ENCODE measurements at regions not wholly inside any gene's neighbourhood (a gene's known extent, or its start where the extent isn't known, plus 50 kb on each side); places are given as distances from the start of the nearest gene placed in this dataset.

GRCh38 chr3:164060923-164061322 is 1017.4 kb downstream of the SI start:
- ChIA-PET CTCF (no interaction called here), POLR2A (no interaction called here)
- TF ChIP-seq ZNF423 (tag by site-specific recombination; IDR thresholded peaks at IDR 0.05) (no peak), ZXDB (tag by site-specific recombination; IDR thresholded peaks at IDR 0.05) (no peak), ZNF48 (tag by site-specific recombination; IDR thresholded peaks at IDR 0.05) (no peak), IKZF3 (tag by site-specific recombination; IDR thresholded peaks at IDR 0.05) (no peak), ZNF629 (tag by site-specific recombination; IDR thresholded peaks at IDR 0.05) (no peak), ZNF366 (tag by site-specific recombination; conservative IDR thresholded peaks at IDR 0.05) (no peak), ZNF341 (tag by site-specific recombination; IDR thresholded peaks at IDR 0.05; ENCODE audit: low read depth) (no peak), ZNF621 (tag by site-specific recombination; IDR thresholded peaks at IDR 0.05) (no peak), ZBTB8A (tag by site-specific recombination; IDR thresholded peaks at IDR 0.05) (no peak), ZNF133 (tag by site-specific recombination; IDR thresholded peaks at IDR 0.05) (no peak), ZNF404 (tag by site-specific recombination; IDR thresholded peaks at IDR 0.05) (no peak), BCL11A (tag by site-specific recombination; IDR thresholded peaks at IDR 0.05; ENCODE audit: low read depth) (no peak), KLF10 (tag by site-specific recombination; IDR thresholded peaks at IDR 0.05) (no peak)
- TF ChIP-seq, protein P1, sequence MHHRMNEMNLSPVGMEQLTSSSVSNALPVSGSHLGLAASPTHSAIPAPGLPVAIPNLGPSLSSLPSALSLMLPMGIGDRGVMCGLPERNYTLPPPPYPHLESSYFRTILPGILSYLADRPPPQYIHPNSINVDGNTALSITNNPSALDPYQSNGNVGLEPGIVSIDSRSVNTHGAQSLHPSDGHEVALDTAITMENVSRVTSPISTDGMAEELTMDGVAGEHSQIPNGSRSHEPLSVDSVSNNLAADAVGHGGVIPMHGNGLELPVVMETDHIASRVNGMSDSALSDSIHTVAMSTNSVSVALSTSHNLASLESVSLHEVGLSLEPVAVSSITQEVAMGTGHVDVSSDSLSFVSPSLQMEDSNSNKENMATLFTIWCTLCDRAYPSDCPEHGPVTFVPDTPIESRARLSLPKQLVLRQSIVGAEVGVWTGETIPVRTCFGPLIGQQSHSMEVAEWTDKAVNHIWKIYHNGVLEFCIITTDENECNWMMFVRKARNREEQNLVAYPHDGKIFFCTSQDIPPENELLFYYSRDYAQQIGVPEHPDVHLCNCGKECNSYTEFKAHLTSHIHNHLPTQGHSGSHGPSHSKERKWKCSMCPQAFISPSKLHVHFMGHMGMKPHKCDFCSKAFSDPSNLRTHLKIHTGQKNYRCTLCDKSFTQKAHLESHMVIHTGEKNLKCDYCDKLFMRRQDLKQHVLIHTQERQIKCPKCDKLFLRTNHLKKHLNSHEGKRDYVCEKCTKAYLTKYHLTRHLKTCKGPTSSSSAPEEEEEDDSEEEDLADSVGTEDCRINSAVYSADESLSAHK (tag by site-specific recombination; IDR thresholded peaks at IDR 0.05) = no peak
- Histone ChIP-seq H3K4me3 (ENCODE audit: low read depth, low read length) (no peak overlapping the region), H3K27ac (ENCODE audit: extremely low read depth, low read depth, low read length) (no peak overlapping the region), H3K9me3 (ENCODE audit: control insufficient read depth, insufficient read depth, low read depth, low read length) (no peaks in the 10 kb centered on the region), H3K4me1 (ENCODE audit: control insufficient read depth, insufficient read depth, low read length) (no peaks in the 10 kb centered on the region), H3K36me3 (ENCODE audit: control insufficient read depth in 2 of 2, insufficient read depth in 1 of 2, low read length in 2 of 2) (no peaks in the 10 kb centered on the region)

DNA sequence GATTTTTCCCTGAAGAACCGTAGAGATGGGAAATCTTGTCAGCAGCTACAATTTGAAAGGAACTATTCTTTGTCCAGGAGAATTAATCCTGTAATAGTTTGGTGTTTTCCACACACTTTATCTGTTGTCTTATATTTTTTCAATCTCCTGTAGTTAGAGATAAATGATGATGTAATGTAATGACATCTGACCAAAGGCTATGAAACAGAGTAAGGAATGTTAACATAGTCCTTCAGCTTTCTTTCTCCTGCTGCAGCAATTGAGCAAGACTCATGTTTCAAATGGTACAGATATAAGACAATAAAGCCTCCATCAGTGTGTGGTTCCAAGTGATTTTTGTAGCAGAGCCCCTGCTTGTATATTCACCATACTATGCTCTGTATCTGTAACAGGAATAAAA is 1028.4 kb downstream of the SI start:
- Histone ChIP-seq H3K4me1 (ENCODE audit: control insufficient read depth, insufficient read depth, low read length) (no peaks in the 10 kb centered on the region), H3K4me3 (ENCODE audit: low read depth, low read length) (no peak overlapping the region), H3K27ac (ENCODE audit: extremely low read depth, low read depth, low read length) (no peak overlapping the region), H3K36me3 (ENCODE audit: control insufficient read depth in 2 of 2, insufficient read depth in 1 of 2, low read length in 2 of 2) (no peaks in the 10 kb centered on the region), H3K9me3 (ENCODE audit: control insufficient read depth, insufficient read depth, low read depth, low read length) (no peaks in the 10 kb centered on the region)
- ChIA-PET POLR2A (no interaction called here), CTCF (no interaction called here)
- TF ChIP-seq ZNF114 (tag by site-specific recombination; IDR thresholded peaks at IDR 0.05) (no peak), ZNF560 (tag by site-specific recombination; IDR thresholded peaks at IDR 0.05; ENCODE audit: borderline replicate concordance) (no peak), SCRT1 (tag by site-specific recombination; IDR thresholded peaks at IDR 0.05; ENCODE audit: borderline replicate concordance) (no peak), ZSCAN23 (tag by site-specific recombination; IDR thresholded peaks at IDR 0.05) (no peak), ZSCAN5A (tag by site-specific recombination; IDR thresholded peaks at IDR 0.05) (no peak), TRIM28 (IDR thresholded peaks at IDR 0.05; ENCODE audit: borderline replicate concordance, low read length) (no peak), ZNF416 (tag by site-specific recombination; IDR thresholded peaks at IDR 0.05) (no peak), ZNF521 (tag by site-specific recombination; IDR thresholded peaks at IDR 0.05) (no peak), ZNF19 (tag by site-specific recombination; IDR thresholded peaks at IDR 0.05; ENCODE audit: low read depth) (no peak), KLF1 (tag by site-specific recombination; IDR thresholded peaks at IDR 0.05) (no peak), OSR2 (tag by site-specific recombination; IDR thresholded peaks at IDR 0.05) (no peak), ZEB2 (tag by site-specific recombination; IDR thresholded peaks at IDR 0.05) (no peak), YY2 (tag by site-specific recombination; IDR thresholded peaks at IDR 0.05) (no peak), SP7 (tag by site-specific recombination; IDR thresholded peaks at IDR 0.05) (no peak), ZNF792 (tag by site-specific recombination; IDR thresholded peaks at IDR 0.05) (no peak), ZNF624 (tag by site-specific recombination; IDR thresholded peaks at IDR 0.05) (no peak), ZBTB20 (tag by site-specific recombination; IDR thresholded peaks at IDR 0.05) (no peak)
- TF ChIP-seq, protein P2, sequence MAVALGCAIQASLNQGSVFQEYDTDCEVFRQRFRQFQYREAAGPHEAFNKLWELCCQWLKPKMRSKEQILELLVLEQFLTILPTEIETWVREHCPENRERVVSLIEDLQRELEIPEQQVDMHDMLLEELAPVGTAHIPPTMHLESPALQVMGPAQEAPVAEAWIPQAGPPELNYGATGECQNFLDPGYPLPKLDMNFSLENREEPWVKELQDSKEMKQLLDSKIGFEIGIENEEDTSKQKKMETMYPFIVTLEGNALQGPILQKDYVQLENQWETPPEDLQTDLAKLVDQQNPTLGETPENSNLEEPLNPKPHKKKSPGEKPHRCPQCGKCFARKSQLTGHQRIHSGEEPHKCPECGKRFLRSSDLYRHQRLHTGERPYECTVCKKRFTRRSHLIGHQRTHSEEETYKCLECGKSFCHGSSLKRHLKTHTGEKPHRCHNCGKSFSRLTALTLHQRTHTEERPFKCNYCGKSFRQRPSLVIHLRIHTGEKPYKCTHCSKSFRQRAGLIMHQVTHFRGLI (tag by site-specific recombination; IDR thresholded peaks at IDR 0.05) = no peak
- TF ChIP-seq, protein P3, sequence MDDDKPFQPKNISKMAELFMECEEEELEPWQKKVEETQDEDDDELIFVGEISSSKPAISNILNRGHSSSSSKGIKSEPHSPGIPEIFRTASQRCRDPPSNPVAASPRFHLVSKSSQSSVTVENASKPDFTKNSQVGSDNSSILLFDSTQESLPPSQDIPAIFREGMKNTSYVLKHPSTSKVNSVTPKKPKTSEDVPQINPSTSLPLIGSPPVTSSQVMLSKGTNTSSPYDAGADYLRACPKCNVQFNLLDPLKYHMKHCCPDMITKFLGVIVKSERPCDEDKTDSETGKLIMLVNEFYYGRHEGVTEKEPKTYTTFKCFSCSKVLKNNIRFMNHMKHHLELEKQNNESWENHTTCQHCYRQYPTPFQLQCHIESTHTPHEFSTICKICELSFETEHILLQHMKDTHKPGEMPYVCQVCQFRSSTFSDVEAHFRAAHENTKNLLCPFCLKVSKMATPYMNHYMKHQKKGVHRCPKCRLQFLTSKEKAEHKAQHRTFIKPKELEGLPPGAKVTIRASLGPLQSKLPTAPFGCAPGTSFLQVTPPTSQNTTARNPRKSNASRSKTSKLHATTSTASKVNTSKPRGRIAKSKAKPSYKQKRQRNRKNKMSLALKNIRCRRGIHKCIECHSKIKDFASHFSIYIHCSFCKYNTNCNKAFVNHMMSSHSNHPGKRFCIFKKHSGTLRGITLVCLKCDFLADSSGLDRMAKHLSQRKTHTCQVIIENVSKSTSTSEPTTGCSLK (tag by site-specific recombination; IDR thresholded peaks at IDR 0.05) = no peak

Measured in HEK293 (cell line).